Activated naive CD4-positive, alpha-beta T cell treated with anti-CD3 and anti-CD28 coated beads, Interleukin-2, amount 10 ng/mL, durations not matched to agents 7 days and 5 days (primary cell): ENCODE measurements at regions not wholly inside any gene's neighbourhood (a gene's known extent, or its start where the extent isn't known, plus 50 kb on each side); places are given as distances from the start of the nearest gene placed in this dataset.

ENCODE experiments used
- CTCF ChIA-PET: fragments of 350-600 bp; sonication (Branson Sonifier 250); formaldehyde crosslinking; loops from one replicate; lab custom pipeline; 2021; ENCODE audit warnings: antibody characterized with exemption; lab: Charles Lee
- DNase-seq: peaks from one replicate; pipeline ENCODE4 v3.0.0-alpha.2; 2020
- H3K27ac Mint-ChIP-seq: one replicate; pipeline ENCODE4 v1.8.0; 2021; ENCODE audit warnings: mild to moderate bottlenecking, moderate library complexity, mixed read lengths
- H3K27me3 Mint-ChIP-seq: one replicate; pipeline ENCODE4 v1.8.0; 2021; ENCODE audit warnings: mild to moderate bottlenecking, mixed read lengths
- H3K36me3 Mint-ChIP-seq: one replicate; pipeline ENCODE4 v1.8.0; 2021; ENCODE audit warnings: mixed read lengths
- H3K4me1 Mint-ChIP-seq: one replicate; pipeline ENCODE4 v1.8.0; 2021; ENCODE audit warnings: mixed read lengths
- H3K4me3 Mint-ChIP-seq: one replicate; pipeline ENCODE4 v1.8.0; 2021; ENCODE audit warnings: mild to moderate bottlenecking, moderate library complexity, mixed read lengths
- H3K9me3 Mint-ChIP-seq: one replicate; pipeline ENCODE4 v1.8.0; 2021; ENCODE audit warnings: mixed read lengths

- Mint-ChIP-seq H3K36me3 (no peaks in the 10 kb centered on the region), H3K4me1 (peaks cover 8% of the 10 kb centered on the region), H3K9me3 (no peaks in the 10 kb centered on the region), H3K27ac (no peak overlapping the region), H3K27me3 (peaks cover 78% of the 10 kb centered on the region), H3K4me3 (no peak overlapping the region)
- no peak for DNase-seq
- CTCF ChIA-PET: interaction anchor here (1.3 to 2.6 kb wide), 2 partner anchors 8 to 13 kb away, joined by 3 to 7 read pairs; no protein-coding TSS in a partner anchor
Measured at GRCh38 chr1:39085174-39085573, 59.0 kb downstream of the NDUFS5 start.

DNA sequence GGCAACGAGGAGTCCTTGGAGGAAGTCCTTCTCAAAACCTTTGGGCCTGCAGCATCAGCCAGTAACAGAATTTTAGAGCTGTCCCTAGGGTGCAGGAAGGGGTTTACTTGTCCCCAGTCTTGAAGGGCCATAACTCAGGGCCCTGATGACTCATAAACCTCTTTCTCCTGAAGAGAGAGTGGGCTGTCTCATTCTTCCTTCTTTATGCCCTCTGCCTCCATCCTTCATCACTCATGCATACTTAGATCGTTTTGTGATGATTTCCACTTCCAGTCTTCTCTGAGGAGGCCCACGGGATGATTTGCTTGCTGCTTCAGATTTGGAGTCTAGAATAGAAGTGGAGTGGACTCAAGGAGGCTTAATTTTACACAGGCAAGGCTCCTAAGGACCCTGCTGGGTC, 60.2 kb downstream of the NDUFS5 start:
- Mint-ChIP-seq H3K27ac (no peak overlapping the region), H3K4me3 (no peak overlapping the region), H3K36me3 (no peaks in the 10 kb centered on the region), H3K4me1 (peaks cover 4% of the 10 kb centered on the region), H3K9me3 (no peaks in the 10 kb centered on the region), H3K27me3 (peaks cover 75% of the 10 kb centered on the region)
- no peak for DNase-seq
- CTCF ChIA-PET: interaction anchor here (0.9 to 2.6 kb wide), 3 partner anchors 9 to 105 kb away, joined by 3 to 7 read pairs (median 3); no protein-coding TSS in a partner anchor

DNA sequence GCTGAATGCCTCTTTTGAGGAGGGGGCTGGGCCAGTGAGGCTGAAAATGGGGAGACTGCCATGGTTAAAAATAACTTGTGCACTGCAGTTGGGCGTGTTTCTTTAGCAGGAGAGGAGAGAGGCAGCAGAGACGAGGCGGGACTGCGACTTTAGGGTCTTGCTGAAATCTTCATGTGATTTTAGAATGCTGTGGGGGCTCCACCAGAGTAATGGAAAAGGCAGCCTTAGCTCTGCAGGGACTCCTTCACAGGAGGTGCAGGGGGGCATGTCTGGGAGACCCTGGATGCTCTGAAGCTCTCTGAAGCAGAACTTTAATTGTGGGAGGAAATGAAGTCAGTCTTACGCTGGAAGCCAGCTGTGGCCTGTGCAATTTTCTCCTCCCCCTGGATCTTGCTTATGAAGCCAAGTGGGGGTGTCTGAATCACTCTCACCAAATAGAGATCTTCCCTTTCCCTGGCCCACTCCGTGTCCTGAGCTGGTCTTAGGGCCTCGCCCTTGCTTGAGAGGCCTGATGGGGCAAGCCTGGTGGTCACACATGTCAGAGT, 60.8 kb downstream of the NDUFS5 start:
- Mint-ChIP-seq H3K27ac (no peak overlapping the region), H3K27me3 (peaks cover 69% of the 10 kb centered on the region), H3K4me3 (no peak overlapping the region), H3K9me3 (no peaks in the 10 kb centered on the region), H3K36me3 (no peaks in the 10 kb centered on the region), H3K4me1 (peaks cover 4% of the 10 kb centered on the region)
- DNase-seq: no peak
- CTCF ChIA-PET: interaction anchor here (0.9 to 2.6 kb wide), 2 partner anchors 11 to 105 kb away, joined by 3 to 7 read pairs; no protein-coding TSS in a partner anchor

DNA sequence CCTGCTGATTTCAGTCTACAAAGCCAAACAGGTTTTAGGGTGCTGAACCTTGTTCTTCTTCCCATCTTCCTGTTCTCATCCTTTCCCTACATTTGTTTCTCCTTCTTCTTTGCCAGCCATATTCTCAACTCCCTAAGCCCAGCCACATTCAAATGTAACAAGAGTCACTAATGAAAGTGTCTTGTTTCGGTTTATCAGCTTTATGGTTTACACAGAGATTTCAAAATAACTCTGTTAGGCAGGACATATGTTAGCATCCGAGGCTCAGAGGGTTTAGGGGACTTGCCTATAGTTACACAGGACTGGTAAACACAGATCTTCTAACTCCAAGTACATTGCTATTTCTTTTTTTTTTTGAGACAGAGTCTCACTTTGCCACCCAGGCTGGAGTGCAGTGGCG, 61.3 kb downstream of the NDUFS5 start:
- Mint-ChIP-seq H3K27me3 (peaks cover 64% of the 10 kb centered on the region), H3K9me3 (no peaks in the 10 kb centered on the region), H3K27ac (no peak overlapping the region), H3K36me3 (no peaks in the 10 kb centered on the region), H3K4me1 (peaks cover 3% of the 10 kb centered on the region), H3K4me3 (no peak overlapping the region)
- no peak for DNase-seq
- CTCF ChIA-PET: no interaction called here

DNA sequence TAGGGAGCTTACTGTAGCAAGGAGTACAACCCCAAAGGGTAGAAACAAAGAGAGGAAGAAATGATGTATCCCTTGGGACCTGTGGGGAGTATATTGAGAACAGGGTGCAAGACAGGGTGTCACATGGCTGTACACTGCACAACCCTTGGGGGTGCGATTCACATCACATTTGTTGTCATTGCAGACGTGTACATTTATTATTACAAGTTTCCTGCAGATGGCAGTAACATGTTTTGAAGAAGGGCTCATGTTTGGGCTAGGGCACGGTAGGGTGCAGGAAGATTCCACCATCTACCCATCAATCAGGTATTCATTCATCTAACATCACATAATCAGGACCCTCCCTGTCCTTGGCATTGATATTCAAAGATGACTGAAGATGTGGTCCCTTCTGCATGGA, 62.5 kb downstream of the NDUFS5 start:
- CTCF ChIA-PET: interaction anchor here (1.6 kb wide), 1 partner anchor 10 kb away, joined by 6 read pairs; no protein-coding TSS in a partner anchor
- Mint-ChIP-seq H3K4me1 (peaks cover 4% of the 10 kb centered on the region), H3K36me3 (no peaks in the 10 kb centered on the region), H3K9me3 (no peaks in the 10 kb centered on the region), H3K27me3 (peaks cover 52% of the 10 kb centered on the region), H3K4me3 (no peak overlapping the region), H3K27ac (no peak overlapping the region)
- DNase-seq: no peak

DNA sequence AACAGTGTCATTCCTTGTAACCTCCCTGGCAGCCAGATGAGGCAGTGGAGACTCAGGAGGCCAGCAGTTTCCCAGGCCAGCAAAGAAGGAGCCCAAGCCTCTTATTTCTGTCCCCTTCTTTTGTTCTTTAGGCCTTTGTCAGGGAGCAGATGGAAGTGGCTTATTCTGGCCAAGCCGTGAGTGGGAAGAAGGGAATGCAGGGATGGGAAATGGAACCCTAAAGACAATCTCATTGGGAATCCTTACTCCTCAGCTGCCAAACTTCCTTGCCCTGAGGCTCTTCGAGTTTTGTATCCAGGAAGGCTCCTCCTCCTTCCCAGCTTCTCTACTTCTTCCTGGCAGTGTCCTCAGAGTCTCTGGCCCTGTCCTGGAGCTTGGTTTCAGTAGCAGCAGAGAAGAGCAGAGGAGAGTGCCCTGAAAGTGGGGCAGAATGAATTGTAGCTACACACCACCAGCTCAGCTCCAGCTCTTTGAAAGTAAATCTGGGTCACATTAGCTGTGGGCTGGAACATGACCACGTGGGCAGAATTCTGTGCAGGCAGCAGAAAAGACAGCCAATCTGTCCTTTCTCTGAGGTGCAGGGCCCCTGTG, 63.9 kb downstream of the NDUFS5 start:
- no peak for DNase-seq
- Mint-ChIP-seq H3K4me3 (no peak overlapping the region), H3K27ac (no peak overlapping the region), H3K27me3 (peaks cover 40% of the 10 kb centered on the region), H3K9me3 (no peaks in the 10 kb centered on the region), H3K36me3 (no peaks in the 10 kb centered on the region), H3K4me1 (peaks cover 4% of the 10 kb centered on the region)
- CTCF ChIA-PET: interaction anchor here (0.6 kb wide), 1 partner anchor 347 kb away, joined by 3 read pairs; no protein-coding TSS in a partner anchor

DNA sequence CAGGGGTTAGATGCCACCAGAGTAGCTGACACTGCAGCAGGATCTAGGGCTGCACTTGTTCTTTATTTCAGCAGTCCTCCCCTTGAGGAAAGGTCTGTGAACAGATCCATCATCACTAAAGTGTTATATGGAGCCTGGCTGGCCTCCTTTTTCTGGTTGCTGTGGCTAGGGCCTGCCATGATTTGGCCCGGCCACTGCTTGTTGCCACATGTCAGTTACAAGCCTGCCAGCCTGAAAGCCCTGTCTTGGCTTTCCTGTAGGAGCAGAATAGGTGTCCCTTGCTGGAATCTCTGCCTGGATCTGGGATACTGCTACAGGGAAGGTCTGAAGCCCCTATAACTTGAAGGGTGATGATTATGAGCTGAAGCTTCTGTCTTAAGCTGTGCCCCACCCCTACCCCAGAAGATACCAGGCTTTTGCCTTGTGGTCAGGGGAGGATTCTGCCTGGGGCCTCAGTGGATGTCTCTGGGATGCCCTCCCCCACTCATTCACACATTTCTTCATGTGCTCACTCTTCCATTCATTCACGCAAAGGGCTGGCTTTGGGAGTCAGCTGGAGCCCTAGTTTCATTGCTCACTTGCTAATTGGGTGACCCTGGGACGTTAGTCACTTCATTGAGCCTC, 64.7 kb downstream of the NDUFS5 start:
- H3K27me3 Mint-ChIP-seq: peaks cover 33% of the 10 kb centered on the region
- H3K4me1 Mint-ChIP-seq: peaks cover 4% of the 10 kb centered on the region
- no peak overlapping the region for H3K4me3 Mint-ChIP-seq
- no peaks in the 10 kb centered on the region for H3K36me3 Mint-ChIP-seq
- H3K27ac Mint-ChIP-seq: no peak overlapping the region
- H3K9me3 Mint-ChIP-seq: no peaks in the 10 kb centered on the region
- no peak for DNase-seq
- CTCF ChIA-PET: interaction anchor here (1.0 to 2.4 kb wide), 8 partner anchors 9 to 256 kb away, joined by 3 to 12 read pairs (median 5); no protein-coding TSS in a partner anchor

DNA sequence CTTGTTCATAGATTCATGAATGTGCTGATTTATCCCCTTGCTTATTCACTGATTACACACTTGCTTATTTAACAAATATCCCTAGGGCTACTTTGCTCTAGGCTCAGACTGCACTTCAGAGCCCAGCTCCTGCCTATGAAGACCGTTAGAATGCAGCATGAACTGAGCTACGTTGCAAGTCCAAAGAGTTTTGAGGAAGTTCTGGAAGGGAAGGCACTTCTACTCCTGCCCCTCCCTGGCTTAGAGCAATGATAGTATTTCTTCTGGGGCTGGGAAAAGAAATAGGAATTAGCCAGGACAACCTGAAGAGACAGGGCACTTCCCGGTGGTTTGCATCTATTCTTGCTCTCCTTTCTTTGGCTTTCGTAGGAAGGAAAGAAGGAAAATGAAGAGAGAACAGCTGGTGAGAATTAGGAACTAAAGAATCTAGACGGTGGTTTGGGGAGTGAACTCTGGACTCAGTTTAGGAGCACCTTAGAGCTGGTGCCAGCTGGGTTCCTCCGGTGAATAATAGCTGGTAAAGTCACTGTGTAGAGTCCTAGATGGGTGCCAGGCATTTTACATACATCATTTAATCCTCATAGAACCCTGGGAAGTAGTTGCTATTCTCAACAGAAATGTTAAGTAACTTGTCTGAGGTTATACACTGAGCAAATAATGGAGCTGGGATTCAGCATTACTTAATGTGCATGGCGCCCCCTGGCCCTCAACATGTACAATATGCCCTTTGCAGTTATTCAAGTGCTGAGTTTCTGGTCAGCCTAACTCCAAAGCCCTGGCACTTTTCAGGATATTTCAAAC, 65.9 kb downstream of the NDUFS5 start:
- Mint-ChIP-seq H3K4me1 (peaks cover 4% of the 10 kb centered on the region), H3K9me3 (no peaks in the 10 kb centered on the region), H3K27me3 (peaks cover 28% of the 10 kb centered on the region), H3K27ac (no peak overlapping the region), H3K36me3 (no peaks in the 10 kb centered on the region), H3K4me3 (no peak overlapping the region)
- CTCF ChIA-PET: interaction anchor here (0.6 to 2.4 kb wide), 28 partner anchors 8 to 579 kb away, joined by 3 to 12 read pairs (median 3); partner anchors contain the start of genes MYCBP and NDUFS5
- DNase-seq: peak; percentile 76

DNA sequence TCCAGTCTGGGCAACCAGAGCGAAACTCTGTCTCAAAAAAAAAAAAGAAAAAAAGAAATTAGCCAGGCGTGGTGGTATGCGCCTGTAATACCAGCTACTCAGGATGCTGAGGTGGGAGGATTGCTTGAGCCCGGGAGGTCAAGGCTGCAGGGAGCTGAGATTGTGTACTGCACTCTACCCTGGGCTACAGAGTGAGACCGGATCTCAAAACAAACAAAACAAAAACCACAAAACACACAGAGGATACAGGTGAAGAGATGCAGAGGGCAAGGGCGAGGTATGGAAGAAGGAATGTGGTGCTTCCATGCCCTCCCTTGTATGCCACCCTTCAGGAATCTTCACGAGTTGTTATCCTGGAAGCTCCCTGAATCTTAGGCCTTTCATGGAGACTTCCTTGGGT, 68.5 kb downstream of the NDUFS5 start:
- Mint-ChIP-seq H3K27me3 (peaks cover 23% of the 10 kb centered on the region), H3K4me1 (peaks cover 9% of the 10 kb centered on the region), H3K4me3 (no peak overlapping the region), H3K9me3 (no peaks in the 10 kb centered on the region), H3K36me3 (no peaks in the 10 kb centered on the region), H3K27ac (peak overlapping the region; percentile 71)
- CTCF ChIA-PET: no interaction called here
- no peak for DNase-seq

- no peaks in the 10 kb centered on the region for H3K9me3 Mint-ChIP-seq
- H3K4me3 Mint-ChIP-seq: no peak overlapping the region
- H3K36me3 Mint-ChIP-seq: no peaks in the 10 kb centered on the region
- CTCF ChIA-PET: interaction anchor here (0.6 to 8.3 kb wide), 45 partner anchors 10 to 622 kb away, joined by 3 to 149 read pairs (median 4); partner anchors contain the start of gene NDUFS5
- H3K27ac Mint-ChIP-seq: no peak overlapping the region
- H3K27me3 Mint-ChIP-seq: peaks cover 22% of the 10 kb centered on the region
- H3K4me1 Mint-ChIP-seq: peaks cover 21% of the 10 kb centered on the region
- DNase-seq: peak; percentile 74
Measured at GRCh38 chr1:39098546-39099250, 72.5 kb downstream of the NDUFS5 start.

- H3K27ac Mint-ChIP-seq: peak overlapping the region; percentile 13
- peak; percentile 43 for DNase-seq
- H3K36me3 Mint-ChIP-seq: no peaks in the 10 kb centered on the region
- H3K4me1 Mint-ChIP-seq: peaks cover 38% of the 10 kb centered on the region
- peaks cover 32% of the 10 kb centered on the region for H3K27me3 Mint-ChIP-seq
- H3K9me3 Mint-ChIP-seq: no peaks in the 10 kb centered on the region
- CTCF ChIA-PET: interaction anchor here (1.5 to 8.3 kb wide), 3 partner anchors 30 to 160 kb away, joined by 4 to 149 read pairs (median 8); no protein-coding TSS in a partner anchor
- H3K4me3 Mint-ChIP-seq: no peak overlapping the region
Measured at GRCh38 chr1:39102537-39103327, 76.6 kb downstream of the NDUFS5 start.

DNA sequence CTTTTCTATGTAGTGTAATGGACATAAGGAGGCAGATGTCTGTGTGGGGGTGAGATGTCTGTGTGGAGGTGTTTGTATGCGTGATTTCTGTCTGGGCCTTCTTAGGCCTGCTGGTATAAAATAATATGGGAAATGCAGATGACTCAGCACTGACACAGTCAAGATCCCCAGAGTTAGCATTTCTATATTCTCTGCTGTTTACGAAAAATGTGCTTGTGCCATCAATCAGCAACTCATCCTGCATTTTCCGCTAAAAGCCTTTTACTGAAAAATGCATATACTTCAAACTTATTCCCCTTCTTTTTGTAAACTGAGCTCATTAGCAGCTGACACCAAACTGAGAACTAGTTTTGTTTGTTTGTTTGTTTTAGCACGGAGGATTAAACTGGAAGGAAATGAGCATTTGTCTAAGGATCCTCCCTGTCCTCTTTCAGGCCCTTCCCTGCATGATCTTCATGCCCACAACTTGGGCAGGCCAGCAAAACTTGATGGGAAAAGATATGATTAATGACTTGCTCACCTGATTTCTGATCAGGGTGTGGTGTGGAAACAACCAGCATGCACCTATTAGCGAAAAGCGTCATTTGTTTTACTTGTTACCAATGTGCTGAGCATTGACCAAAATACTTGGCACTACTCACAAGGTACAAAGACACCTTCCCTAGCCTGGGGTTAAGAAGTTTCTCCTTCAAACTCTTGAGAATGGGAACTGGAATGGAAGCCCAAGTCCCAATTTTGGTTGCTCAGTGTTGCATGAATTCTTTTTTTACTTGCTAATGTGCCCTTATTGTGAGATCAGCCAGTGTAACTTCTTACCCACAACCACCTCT, 77.4 kb downstream of the NDUFS5 start:
- no peak for DNase-seq
- peak overlapping the region; percentile 55 for H3K4me3 Mint-ChIP-seq
- CTCF ChIA-PET: interaction anchor here (1.0 to 8.3 kb wide), 4 partner anchors 29 to 457 kb away, joined by 3 to 149 read pairs (median 4); no protein-coding TSS in a partner anchor
- peaks cover 32% of the 10 kb centered on the region for H3K27me3 Mint-ChIP-seq
- no peaks in the 10 kb centered on the region for H3K36me3 Mint-ChIP-seq
- H3K9me3 Mint-ChIP-seq: no peaks in the 10 kb centered on the region
- H3K27ac Mint-ChIP-seq: no peak overlapping the region
- peaks cover 36% of the 10 kb centered on the region for H3K4me1 Mint-ChIP-seq
